ENCODE measurements at regions not wholly inside any gene's neighbourhood (a gene's known extent, or its start where the extent isn't known, plus 50 kb on each side); places are given as distances from the start of the nearest gene placed in this dataset.

DNA sequence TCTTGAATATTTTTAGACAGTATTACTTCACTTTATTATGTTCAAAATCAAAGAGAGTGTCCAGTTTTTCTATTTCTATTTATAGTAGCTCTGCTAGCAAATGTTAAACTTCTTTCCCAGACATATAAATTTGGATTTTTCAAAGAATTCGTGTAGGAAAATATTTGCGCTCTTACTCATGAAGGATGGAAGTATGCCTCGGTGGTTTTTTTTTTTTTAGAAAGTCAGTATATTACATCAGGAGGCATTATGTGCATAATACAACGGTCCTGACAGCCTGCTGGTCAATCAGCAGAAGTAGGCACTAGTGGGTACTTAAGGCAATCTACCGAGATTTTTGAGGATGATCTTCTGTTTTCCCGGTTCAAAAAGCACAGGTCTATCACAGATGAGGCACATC is 249.3 kb downstream of the TBX18 start:
- TF ChIP-seq, protein P1, sequence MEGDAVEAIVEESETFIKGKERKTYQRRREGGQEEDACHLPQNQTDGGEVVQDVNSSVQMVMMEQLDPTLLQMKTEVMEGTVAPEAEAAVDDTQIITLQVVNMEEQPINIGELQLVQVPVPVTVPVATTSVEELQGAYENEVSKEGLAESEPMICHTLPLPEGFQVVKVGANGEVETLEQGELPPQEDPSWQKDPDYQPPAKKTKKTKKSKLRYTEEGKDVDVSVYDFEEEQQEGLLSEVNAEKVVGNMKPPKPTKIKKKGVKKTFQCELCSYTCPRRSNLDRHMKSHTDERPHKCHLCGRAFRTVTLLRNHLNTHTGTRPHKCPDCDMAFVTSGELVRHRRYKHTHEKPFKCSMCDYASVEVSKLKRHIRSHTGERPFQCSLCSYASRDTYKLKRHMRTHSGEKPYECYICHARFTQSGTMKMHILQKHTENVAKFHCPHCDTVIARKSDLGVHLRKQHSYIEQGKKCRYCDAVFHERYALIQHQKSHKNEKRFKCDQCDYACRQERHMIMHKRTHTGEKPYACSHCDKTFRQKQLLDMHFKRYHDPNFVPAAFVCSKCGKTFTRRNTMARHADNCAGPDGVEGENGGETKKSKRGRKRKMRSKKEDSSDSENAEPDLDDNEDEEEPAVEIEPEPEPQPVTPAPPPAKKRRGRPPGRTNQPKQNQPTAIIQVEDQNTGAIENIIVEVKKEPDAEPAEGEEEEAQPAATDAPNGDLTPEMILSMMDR (conservative IDR thresholded peaks at IDR 0.05; ENCODE audit: low read depth, low read length) = no peak
- no peak overlapping the region for H3K4me3 ChIP-seq (ENCODE audit: low read depth, low read length)
- DNase-seq (ENCODE audit: low read depth) = no peak

DNA sequence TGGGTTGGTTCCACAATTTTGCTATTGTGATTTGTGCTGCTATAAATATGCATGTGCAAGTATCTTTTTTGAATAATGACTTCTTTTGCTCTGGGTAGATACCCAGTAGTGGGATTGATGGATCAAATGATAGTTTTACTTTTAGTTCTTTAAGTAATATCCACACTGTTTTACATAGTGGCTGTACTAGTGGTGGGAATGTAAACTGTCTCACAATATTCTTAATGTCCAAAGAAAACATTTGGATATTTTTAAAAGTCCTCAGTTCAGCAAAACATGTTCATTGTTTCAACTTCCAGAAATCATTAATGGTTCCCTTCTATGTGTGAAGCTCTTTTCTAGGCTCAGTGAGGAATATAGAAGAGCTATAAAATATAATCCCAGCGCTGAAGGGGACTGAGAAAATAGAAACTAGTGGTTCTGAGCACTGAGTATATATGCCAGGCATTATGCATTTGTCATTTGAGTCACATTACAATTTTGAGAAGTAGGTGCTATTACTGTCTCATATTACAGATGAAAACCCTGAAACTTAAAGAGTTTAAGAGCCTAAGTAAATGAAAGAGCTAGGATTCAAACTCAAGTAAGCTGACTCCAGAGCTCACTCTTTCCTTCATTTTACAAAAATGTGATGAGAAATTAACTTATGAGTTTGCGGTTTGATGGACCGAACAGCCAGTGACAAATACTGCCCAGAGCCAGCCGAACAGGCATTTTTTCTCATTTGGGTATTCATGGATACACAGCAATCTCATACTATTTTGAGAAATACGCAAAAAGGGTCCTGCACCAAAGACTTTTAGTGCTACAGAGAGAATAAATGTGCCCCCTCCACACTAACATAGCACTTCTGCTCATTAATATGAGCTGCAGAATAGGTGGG is 250.1 kb downstream of the TBX18 start:
- DNase-seq (ENCODE audit: low read depth) = no peak
- TF ChIP-seq, protein P1 (conservative IDR thresholded peaks at IDR 0.05; ENCODE audit: low read depth, low read length) = no peak

DNA sequence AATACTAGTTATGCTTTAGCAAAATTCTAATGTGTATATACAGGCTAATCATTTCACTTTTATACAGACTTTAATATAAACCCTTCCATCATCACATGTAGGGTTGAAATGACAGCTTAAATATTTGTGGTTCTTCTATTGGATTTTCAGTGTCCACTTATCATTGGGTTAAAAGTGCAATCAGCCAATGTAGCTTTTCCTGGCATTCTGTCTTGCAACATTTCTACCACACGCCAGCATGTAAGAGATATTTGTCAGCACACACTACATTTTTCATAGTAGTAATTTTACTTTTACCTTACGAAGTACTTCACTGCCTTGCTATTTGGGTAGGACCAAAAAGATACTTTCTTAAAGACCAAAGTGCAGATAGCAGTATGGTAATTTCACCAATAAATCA is 252.0 kb downstream of the TBX18 start:
- H3K4me3 ChIP-seq (ENCODE audit: low read depth, low read length) = no peak overlapping the region
- DNase-seq (ENCODE audit: low read depth) = no peak
- TF ChIP-seq, protein P1 (conservative IDR thresholded peaks at IDR 0.05; ENCODE audit: low read depth, low read length) = no peak

More for the DNA sequence above, 250.1 kb downstream of the TBX18 start:
- H3K4me3 ChIP-seq (ENCODE audit: low read depth, low read length) = no peak overlapping the region

DNA sequence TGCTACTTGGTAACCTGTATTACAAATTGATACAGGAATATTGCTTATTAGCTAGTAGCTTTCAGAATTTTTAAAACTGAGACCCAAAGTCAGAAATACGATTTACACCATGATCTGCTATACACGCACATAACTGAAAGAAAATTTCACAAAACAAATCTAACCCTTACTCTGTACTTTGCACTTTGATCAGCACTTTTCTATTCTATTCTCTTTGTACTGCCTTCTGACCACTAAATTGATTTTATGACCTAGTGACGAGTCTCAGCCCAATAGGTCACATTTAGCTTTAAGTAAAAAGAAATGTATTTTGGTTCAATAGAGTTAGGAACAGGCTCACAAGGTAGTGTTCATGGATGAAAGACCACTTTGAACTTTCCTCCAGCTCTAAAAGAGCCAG is 252.5 kb downstream of the TBX18 start:
- H3K4me3 ChIP-seq (ENCODE audit: low read depth, low read length) = no peak overlapping the region
- TF ChIP-seq, protein P1 (conservative IDR thresholded peaks at IDR 0.05; ENCODE audit: low read depth, low read length) = no peak
- no peak for DNase-seq (ENCODE audit: low read depth)

DNA sequence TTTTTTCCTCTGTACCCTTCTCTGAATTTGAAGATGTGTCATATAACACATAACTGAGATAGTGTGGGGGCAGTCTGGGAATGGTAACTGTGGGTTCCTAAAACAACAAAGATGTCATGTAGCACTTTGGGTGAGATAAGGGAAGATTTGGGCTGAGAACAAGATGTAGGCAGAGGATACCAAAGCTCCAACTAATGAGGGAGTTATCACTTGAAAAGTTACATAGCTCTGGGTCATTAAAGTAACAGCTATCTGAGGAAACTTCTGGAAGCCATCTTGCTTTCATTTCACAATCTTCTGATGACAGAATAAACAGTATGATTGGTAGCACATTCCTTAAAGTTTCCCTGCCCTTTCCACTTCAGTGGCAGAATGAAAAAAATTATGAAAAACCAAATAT is 255.4 kb downstream of the TBX18 start:
- TF ChIP-seq, protein P1 (conservative IDR thresholded peaks at IDR 0.05; ENCODE audit: low read depth, low read length) = no peak
- no peak overlapping the region for H3K4me3 ChIP-seq (ENCODE audit: low read depth, low read length)
- no peak for DNase-seq (ENCODE audit: low read depth)

DNA sequence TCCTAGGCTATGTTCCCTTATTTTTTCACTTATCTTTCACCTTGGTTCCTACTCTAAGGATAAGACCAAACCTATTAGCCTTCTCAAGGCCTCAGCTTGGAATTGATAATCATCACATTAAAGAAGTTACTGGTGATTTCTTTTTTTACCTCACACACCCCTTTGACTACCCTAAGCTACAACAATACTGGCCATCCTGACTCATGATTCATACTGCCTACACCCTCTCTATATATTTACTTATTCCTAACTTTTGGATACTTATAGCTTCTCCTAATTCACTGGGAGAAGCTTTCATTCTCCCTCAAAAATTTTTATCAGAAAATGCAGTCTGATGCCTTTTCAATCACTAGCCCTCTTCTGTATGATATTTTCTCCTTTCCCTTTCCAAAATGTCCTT is 256.1 kb downstream of the TBX18 start:
- DNase-seq (ENCODE audit: low read depth) = no peak
- no peak overlapping the region for H3K4me3 ChIP-seq (ENCODE audit: low read depth, low read length)
- TF ChIP-seq, protein P1 (conservative IDR thresholded peaks at IDR 0.05; ENCODE audit: low read depth, low read length) = no peak

DNA sequence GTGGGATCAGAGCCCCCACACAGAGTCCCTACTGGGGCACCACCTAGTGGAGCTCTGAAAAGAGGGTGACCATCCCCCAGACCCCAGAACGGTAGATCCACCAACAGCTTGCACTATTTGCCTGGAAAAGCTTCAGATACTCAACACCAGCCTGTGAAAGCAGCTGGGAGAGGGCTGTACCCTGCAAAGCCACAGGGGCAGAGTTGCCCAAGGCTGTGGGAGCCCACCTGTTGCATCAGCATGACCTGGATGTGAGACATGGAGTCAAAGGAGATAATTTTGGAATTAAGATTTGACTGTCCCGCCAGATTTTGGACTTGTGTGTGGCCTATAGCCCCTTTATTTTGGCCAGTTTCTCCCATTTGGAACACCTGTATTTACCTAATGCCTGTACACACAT is 260.4 kb downstream of the TBX18 start:
- no peak overlapping the region for H3K4me3 ChIP-seq (ENCODE audit: low read depth, low read length)
- TF ChIP-seq, protein P1 (conservative IDR thresholded peaks at IDR 0.05; ENCODE audit: low read depth, low read length) = no peak
- no peak for DNase-seq (ENCODE audit: low read depth)
